Activated naive CD8-positive, alpha-beta T cell treated with anti-CD3 and anti-CD28 coated beads, Interleukin-2, amount 50 U/mL, for 16 hours (primary cell): ENCODE measurements at regions not wholly inside any gene's neighbourhood (a gene's known extent, or its start where the extent isn't known, plus 50 kb on each side); places are given as distances from the start of the nearest gene placed in this dataset.
"Not testable (repeated sequence)": the region's sequence is repeated elsewhere in the genome, so short reads cannot be mapped to it uniquely, and the experiment has no call there.

ENCODE experiments used
- DNase-seq: peaks from one replicate; pipeline ENCODE4 v3.0.0-alpha.2; 2020; ENCODE audit warnings: low read depth, low spot score

DNA sequence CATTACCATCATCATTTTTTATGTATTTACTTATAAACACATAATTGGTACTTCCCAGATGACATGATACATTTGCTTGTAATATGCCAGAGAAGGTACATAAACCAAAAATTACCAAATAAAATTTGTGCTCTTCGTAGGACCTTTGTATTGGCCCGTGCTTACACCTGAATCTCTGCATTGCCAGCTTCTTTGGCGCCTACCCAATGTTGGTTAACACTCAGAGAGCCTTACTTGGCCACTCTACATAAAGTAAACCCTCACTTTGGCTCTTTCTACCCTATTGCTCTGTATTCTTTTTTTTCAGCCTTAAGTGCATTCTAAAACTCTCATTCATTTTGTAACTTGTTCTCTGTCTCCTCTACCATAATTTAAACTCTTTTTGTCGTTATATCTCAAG lies 148.1 kb upstream of the ZNF608 start:
- no peak for DNase-seq

DNA sequence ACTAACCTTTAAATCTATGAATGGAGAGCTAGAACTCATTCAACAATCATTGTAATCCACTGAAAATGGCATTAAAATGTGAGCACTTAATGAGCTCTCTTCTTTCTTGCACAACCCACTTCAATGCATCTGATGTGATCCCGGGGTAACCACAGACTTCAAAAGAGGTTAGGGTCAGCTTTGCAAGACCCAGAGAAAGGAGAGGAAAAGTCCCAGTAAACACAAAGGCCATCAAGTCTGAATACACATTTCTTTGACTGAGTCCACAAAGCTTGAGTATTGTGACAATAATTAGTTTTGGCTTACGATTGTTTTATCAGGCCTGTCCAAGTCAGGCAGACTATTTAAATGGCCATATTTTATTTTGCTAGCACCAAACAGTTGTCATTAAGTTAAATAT lies 148.8 kb upstream of the ZNF608 start:
- DNase-seq = no peak

DNA sequence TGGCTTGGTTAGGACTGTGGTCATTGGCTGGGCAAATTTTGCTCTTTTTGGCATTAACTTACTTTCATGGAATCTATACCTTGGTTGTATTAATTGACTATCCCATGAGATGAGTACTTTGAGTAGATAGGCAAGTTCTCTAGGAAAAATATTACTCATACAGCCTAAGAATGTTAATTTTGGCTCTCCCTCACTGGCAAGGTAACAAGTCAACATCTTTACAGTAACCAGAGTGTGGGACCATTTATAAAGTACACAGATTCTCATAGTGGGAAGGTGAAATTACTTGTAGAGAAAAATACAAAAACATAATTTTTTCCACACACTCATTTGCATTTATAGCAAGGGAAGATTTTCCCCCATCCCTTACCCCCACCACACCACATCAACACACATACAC lies 154.6 kb upstream of the ZNF608 start:
- no peak for DNase-seq

DNA sequence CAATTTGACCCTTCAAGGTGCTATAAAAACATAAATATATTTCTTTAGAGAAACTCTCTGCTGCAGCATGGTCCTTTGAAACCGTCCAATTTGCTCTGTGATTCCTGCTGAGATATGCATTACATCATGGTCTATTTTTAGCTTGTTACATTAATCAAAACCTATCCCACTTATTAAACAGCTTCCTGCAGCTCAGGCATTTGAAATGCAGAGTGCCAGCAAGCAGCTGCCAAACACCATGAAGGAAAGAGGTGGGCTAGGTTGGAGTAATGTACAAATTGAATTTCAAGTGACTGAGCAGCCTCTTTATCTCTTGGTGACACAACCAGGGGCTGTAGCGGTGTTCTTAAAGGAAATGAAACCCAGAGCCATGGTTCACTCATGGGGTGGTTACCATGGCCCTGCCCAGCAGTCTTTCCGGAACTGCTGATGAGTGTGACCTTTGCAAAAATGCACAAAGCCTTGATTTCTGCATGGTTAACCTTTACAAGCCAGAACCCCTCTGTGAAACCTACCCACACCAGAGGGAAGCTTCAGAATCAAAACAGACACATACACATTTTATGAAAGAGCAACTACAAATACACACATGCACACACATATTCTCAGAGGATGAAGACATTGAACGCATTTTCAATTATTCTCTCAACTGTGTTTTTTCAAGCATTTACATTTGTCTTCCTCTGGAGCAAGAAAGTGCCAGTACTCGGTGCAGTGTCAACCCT lies 155.8 kb upstream of the ZNF608 start:
- DNase-seq = no peak

DNA sequence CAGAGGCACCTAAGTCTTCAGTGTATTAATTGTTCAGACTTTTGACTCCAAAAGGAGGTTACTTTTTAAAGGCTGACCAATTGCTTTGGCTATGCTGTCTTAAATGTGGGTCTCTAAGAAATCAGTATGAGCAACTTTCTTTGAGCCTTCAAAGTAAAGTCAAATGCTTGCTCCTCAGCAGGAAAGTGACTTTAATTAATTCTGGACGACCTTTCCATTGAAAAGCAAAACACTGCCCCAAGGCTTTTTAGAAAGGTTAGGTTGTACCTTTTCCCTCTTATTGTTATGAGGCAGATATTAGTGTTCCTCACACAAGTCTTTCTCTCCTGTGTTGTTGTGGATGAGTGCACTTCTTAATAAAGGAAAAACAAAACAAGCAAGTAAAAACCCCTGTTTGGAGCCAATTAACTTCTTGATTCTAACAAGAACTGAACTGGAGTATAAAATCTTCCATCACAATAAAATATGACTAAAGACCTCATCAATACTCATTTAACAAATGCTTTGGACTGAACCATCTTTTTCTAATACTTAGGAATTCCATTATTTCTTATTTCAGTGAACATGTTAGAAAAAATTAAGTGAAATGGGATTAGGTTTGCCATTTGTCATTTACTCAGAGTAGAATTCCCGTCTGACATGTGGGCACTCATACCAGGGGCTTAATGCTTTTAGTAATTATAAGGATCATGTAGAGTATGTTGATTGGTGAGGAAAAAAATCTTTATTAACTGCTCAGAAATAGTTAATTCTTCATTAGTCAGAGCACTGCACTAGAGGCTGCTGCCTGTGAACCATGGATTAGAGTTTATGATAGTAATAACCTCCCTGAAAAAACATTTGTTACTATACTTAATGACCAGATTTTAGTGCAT lies 159.1 kb upstream of the ZNF608 start:
- no peak for DNase-seq

DNA sequence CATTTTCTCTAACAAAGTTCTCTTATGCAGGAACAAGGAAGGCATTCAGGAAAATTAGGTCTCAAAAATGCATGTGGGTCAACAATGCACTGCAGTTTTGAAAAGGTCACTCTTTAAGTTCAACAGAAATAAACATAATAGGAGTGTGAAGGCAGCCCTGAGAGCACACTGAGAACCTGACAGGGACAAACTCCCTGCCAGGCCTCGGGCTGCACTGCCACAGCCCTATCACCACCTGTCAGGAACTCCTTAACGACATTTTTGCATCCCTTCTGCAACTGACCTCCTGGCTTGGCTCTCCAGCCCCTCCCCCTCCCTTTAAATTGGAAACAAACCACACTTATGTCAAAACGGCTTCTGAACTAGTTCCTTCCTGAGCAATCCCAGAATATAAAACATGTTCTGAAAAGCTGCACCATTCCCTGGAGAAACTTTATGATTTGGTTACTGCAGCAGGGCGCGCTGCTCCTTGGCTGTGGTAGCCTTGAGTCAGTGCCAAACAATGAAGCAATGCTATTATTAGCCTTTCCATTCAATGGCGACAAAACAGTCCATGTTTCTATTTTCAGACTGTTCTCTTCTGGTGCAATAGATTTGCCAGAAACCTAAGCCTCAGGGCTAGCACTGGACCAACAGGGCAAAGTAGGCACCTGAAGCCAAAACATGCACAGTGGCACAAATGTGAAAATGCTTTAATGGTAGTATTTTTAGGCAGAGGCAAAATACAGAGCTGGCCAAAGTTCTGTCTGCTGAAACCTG lies 160.1 kb upstream of the ZNF608 start:
- DNase-seq = no peak

DNA sequence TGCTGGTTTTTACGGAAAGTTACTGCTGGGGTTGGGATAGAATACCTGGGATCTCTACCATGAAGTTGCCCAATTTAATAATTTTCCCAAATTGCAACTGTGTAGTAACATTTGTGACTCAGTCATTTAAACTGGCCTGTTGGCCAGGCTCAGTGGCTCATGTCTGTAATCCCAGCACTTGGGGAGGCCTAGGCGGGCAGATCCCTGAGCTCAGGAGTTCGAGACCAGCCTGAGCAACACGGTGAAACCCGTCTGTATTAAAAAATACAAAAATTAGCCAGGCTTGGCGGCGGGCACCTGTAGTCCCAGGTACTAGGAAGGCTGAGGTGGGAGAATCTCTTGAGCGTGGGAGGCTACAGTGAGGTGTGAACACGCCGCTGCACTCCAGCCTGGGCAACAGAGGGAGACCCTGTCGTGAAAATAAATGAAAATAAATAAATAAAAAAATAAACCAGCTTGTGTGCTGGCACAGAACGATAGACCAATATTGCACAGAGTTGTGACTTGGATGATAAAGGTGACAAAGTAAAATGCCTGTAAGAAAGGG lies 160.7 kb upstream of the ZNF608 start:
- DNase-seq = no peak

DNA sequence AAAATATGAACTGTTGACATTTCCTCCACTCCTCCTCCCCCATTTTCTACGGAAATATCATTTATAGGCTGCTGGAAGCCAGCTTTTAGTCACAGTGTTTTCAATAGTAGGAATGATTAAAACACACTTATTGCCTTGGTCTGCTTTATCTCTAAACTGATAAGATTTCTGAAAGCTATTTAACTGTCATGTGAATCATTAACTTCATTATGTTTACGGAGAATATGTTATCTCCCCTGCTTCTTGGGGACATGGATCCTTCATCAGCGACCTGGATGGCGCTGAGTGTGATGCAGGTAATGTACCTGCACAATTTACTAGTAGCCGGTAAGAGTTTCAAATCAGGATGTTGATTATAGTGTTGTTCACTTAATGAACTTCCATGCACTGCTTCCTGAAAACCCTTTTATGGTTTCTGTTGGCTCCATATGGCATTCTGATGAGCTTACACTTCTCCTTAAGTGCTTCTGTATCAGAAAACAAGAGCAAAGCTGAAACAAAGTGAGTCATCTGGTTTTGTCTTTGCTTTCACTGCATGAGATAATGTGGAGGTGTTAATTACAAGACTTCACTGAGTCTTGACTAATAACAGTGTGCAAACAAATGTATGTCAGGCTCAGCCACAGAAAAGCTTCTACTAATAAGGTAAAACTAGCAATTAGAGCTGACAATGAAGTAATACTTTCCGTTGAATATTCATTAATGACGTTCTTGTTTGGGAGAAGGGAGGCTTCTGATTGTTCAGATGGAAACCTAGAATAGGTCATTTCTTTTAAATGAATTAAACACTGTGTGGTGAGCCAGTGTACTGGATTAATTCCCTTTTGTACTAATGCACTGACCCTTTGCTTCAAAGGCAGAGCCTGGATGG lies 162.4 kb upstream of the ZNF608 start:
- DNase-seq = no peak

DNA sequence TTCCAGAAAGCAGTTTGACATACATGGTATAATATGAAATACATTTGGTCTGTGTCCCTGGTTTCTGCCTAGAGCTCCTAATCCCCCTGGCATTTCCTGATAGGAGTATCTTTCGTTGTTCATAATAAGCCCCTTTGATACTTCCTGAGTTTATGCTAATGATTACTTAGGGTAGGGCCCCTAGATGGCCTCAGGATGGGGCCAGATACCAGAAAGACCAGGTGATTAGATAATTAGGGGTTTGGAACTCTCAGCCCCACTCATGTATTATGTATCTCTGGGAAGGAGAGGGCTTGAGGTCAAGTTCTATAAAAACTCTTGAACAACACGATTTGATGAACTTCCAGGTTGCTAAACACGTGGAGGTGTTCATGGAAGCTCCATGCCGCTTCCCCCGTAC lies 163.3 kb upstream of the ZNF608 start:
- no peak for DNase-seq

DNA sequence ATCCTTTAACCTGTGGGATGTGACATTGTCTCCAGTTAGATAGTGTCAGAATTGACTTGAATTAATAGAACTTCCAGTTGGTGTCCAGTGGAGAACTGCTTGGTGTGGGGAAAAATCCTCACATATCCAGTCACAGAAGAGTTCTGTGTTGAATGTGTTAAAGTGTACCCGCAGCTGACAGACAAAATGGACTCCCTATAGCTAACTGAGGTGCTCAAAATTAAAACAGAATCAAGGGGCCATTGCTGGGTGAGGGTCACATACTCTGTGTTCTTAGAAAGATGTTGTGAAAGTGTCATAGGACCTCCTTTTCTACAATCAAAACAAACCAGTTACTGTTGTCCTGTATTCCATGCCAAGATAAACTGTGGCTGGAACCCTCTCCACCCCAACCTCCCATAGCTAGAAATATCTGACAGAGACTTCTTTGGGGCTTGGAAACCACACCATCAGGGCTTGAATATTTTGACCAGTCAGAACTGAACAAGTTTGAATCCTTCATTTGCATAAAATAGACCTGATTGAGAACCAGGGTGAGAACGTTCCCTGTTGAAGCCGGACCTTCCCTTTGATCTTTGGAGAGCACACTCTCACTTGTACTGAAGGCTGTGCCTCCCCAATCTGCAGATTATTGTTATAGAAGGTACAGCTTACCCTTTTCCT lies 164.0 kb upstream of the ZNF608 start:
- no peak for DNase-seq

DNA sequence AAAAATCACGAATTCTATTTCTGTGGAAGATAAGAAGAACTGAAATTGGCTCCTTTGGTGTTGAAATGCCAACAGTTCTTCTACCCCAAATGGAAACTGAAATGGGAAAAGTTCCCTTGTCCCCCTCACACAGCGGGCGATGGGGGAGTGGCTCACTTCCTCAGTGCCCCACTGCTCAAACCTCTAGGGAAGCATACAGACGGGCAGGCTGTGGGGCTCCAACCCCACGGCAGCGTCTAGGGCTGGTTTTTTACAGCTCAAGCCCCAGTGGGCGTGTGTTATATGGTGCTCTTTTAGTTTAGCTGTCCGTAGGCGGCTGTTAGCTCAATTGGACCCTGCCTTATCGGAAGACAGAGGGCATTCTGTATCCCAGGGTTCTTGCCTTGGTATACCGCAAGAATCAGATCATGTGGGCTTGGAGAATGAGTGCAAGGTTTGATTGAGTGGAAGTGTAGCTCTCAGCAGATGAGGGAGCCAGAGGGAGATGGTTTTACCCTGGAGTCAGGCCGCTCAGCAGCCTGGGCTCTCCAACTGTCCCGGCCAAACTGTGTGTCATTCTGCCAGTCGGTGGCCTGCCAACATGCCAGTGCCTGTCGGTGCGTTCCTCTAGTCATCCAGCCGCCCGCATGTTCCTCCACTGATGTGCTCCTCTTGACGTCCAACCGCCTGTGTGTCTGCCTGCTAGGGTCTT lies 166.3 kb upstream of the ZNF608 start:
- DNase-seq = no peak

DNA sequence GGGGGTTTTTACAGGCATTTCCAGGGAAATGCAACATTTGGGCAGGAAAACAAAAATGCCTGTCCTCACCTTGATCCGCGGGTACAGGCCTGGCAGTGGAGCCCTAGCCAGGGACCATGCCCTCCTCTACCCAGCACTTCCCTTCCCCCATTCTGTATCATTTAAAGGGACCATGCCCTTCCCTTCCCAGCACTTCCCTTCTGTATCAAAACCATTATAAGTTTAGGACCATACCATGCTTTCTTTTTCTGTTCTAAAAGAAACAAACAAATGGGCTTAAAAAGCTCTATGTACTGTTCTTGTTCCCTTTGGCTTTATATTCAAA lies 166.9 kb upstream of the ZNF608 start:
- no peak for DNase-seq

DNA sequence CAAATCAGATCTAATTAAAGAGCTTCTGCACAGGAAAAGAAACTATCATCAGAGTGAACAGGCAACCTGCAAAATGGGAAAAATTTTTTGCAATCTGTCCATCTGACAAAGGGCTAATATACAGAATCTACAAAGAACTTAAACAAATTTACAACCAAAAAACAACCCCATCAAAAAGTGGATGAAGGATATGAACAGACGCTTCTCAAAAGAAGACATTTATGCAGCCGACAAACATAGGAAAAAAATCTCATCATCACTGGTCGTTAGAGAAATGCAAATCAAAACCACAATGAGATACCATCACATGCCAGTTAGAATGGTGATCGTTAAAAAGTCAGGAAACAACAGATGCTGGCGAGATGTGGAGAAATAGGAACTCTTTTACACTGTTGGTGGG lies 169.9 kb upstream of the ZNF608 start:
- not testable (repeated sequence) for DNase-seq

DNA sequence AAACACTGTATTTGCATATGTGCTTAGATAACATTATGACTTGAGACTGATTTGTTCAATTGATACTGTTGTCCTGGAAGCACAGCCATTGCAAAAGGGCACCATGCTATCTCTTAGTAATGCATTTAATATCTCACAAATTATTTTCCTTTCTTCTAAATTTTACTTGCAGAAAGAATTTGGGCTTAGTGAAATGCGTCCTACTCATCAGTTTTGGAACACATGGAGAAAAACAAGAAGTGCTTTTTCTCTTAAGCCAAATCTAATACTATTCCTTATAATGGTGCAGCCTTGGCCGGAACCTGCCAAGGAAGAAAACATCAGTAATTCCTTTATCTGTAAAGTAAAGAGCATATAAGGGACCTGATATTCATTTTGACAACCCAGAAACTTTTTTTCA lies 172.2 kb upstream of the ZNF608 start:
- no peak for DNase-seq

DNA sequence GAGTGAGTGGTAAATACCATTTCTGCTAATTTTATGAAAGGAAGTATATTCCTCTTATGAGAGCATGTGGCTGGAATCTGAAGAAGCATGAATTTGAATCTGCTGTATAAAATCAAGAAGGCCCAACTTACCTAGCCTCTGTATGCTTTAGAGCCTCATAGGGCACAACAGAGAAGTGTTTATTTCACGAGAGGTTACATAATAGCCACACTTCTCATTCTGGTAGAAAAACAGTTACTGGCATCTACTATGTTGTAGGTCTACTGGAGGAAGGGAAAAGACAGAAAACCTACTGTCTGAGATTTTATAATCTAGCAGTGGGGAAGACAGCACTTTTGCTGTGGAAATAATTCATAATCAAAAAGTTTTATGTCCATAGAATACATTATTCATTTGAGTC lies 172.6 kb upstream of the ZNF608 start:
- DNase-seq = no peak

DNA sequence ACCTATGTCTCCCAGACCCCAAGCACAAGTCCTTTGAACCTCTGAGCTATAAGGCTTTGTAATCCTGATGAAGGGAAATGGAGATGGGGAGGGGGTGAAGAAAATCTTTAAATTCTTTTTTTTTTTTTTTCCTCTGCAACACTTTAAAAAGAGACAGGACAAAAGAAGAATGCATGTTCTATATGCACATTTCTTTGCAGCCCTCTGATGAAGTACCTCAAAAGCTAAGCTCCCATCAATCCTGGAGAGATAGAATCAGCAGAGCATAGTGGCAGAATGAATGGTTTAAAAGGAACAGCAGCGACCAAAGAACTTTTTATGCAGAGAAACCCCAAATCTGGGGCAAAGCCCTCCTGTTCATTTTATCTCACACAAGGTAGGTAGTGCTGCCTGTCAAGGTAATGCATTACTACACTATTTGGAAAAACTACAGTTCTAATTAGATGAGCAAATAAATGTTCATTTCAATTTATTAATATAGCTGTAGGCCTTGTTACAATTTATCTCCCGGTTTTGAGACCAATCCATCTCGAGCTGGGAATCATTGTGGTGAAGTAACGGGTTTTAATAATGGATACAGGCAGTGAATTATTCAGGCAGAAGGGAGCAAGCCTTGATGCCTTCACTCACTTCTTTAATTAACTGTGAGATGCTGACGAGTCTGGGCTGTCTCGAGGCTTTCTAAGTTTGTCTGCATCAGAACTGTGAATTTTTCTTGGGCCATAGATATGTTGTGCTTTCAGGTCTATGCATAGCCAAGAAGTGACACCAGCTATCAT lies 173.5 kb upstream of the ZNF608 start:
- no peak for DNase-seq

DNA sequence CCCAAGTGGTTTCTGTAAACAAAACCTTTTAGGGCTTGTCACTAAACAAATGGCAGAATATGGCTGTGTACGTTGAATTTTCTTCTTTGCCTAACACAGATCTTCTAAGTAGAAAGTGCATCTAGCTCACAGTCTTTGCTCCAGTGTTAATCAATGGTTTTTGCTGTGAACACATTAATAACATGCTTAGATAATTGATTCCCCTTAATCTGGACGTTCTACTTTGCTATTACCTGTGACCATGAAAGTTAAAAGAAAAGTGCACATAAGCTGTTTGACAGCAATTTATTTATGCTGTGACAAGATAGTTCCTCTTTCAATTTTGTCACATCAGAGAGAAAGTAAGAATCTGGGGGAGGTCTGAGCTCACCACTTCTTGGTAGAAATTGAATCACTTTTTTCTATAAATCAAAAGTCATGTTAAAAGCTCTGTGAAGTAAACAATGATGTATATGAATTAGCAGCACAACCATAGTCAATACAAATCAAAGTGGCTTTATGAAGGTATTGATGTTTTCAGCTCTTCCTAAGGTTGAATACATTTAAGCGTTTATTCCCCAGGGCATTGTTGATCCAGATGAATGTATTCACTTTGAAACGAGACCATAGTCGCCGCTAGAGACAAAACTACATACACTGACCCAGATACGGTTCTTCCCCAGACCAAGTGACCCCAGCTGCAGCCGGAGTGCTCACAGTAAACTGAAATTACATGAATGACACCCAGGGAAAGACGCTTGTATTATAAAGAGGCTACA lies 174.6 kb upstream of the ZNF608 start:
- no peak for DNase-seq

DNA sequence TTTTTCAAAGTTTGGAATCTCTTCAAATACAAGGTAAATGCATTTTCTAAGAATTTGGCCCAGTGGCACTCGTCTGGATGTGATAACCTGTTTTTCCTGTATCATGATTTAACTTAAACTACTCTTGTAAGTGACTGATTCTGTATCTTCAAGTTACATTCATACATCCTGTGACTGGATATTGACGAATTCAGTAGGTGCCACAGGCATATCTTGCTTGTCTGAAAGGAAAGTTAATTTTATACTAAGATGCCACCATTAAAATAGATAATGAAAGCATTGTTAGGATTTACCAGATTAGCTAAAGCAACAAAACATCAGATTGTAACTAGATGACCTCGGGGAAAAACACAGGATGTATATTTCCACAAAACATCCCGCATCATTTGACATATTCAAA lies 175.3 kb upstream of the ZNF608 start:
- DNase-seq = no peak
